Right cardiac atrium (tissue), 5 donors: ENCODE measurements at regions not wholly inside any gene's neighbourhood (a gene's known extent, or its start where the extent isn't known, plus 50 kb on each side); places are given as distances from the start of the nearest gene placed in this dataset.

Source experiments
- ATAC-seq, 2 donors: fragments of 200-7000 bp; cut with Tn5 transposase; one replicate each; pipeline versions ENCODE4 v1.8.0 to v1.9.1; 2020; ENCODE audit warnings: moderate library complexity in 2 of 2, mild to moderate bottlenecking in 1 of 2
- DNase-seq, 3 donors: peaks; one replicate each; pipeline ENCODE4 v3.0.0-alpha.2; 2020
- H3K27ac ChIP-seq: one replicate; pipeline ENCODE4 v1.5.1; 2013; ENCODE audit warnings: mild to moderate bottlenecking, low read length, control low read depth, moderate library complexity
- H3K27me3 ChIP-seq: one replicate; pipeline ENCODE4 v1.6.1; 2013; ENCODE audit not compliant: control insufficient read depth, insufficient read depth
- H3K4me1 ChIP-seq: one replicate; pipeline ENCODE4 v1.6.1; 2013; ENCODE audit warnings: low read length; ENCODE audit not compliant: control insufficient read depth, insufficient read depth
- H3K4me3 ChIP-seq: one replicate; pipeline ENCODE4 v1.5.1; 2013; ENCODE audit warnings: low read length, control low read depth
- H3K9me3 ChIP-seq: one replicate; pipeline ENCODE4 v1.6.1; 2013; ENCODE audit warnings: low read length; ENCODE audit not compliant: control insufficient read depth
- WGBS: extraction: QIAGEN DNeasy Blood & Tissue Kit; methylation state at CpG from one replicate; pipeline ENCODE4 v1.1.7; 2013; 5-methylcytosine and 5-hydroxymethylcytosine counted together
- intact Hi-C, 4 donors: fragments of 100-400 bp; cut with DNase I; formaldehyde crosslinking; loops; one replicate each; pipeline versions ENCODE4 v1.11.0 to v1.14.0; 2022 to 2023
- donor health status: healthy with polysubstance abuse.
- donor health status: DM: no; HTN: yes; CAD: no.
- donor health status: DM: no; HTN: no; CAD: no.
- donor health status: DM: no; HTN: yes; CAD: no; lungs with severe emphysema.
- donor health status: DM: yes; HTN: yes; CAD: no.

GRCh38 chr2:237171396-237171795 is 85.7 kb downstream of the COPS8 start:
- DNase-seq = no peak
- peak overlapping the region; percentile 83 for H3K27ac ChIP-seq
- H3K9me3 ChIP-seq = no peaks in the 10 kb centered on the region
- ATAC-seq = peak; percentile 86 to 92
- 37% methylated on average over 8 of the region's 8 CpGs for WGBS
- intact Hi-C loops = loop anchor here in 1 of 4 donors (5.0 kb wide), 1 partner anchor 241 kb away; the partner anchor contains the start of gene COL6A3
- H3K4me3 ChIP-seq = no peak overlapping the region
- no peaks in the 10 kb centered on the region for H3K4me1 ChIP-seq
- no peaks in the 10 kb centered on the region for H3K27me3 ChIP-seq

- 58% methylated on average over 4 of the region's 4 CpGs for WGBS
- Histone ChIP-seq H3K27ac (no peak overlapping the region), H3K4me3 (no peak overlapping the region), H3K4me1 (no peaks in the 10 kb centered on the region), H3K27me3 (no peaks in the 10 kb centered on the region), H3K9me3 (no peaks in the 10 kb centered on the region)
- intact Hi-C loops = loop anchor here in 1 of 4 donors (5.0 kb wide), 1 partner anchor 240 kb away; the partner anchor contains the start of gene COL6A3
- no peak for DNase-seq
- ATAC-seq = no peak
Observed at GRCh38 chr2:237171881-237172280, 86.2 kb downstream of the COPS8 start.

GRCh38 chr2:237177052-237177451 is 91.4 kb downstream of the COPS8 start:
- intact Hi-C loops = no loop called here
- Histone ChIP-seq H3K9me3 (no peaks in the 10 kb centered on the region), H3K27ac (no peak overlapping the region), H3K4me1 (no peaks in the 10 kb centered on the region), H3K27me3 (no peaks in the 10 kb centered on the region), H3K4me3 (no peak overlapping the region)
- WGBS = 94% methylated on average over 1 of the region's 1 CpG
- no peak for DNase-seq
- ATAC-seq = no peak

GRCh38 chr2:237177986-237178385 is 92.3 kb downstream of the COPS8 start:
- Histone ChIP-seq H3K27me3 (no peaks in the 10 kb centered on the region), H3K27ac (no peak overlapping the region), H3K9me3 (no peaks in the 10 kb centered on the region), H3K4me1 (no peaks in the 10 kb centered on the region), H3K4me3 (no peak overlapping the region)
- no peak for DNase-seq
- no peak for ATAC-seq
- intact Hi-C loops = no loop called here
- 90% methylated on average over 2 of the region's 2 CpGs for WGBS

GRCh38 chr2:237178396-237178795 is 92.7 kb downstream of the COPS8 start:
- intact Hi-C loops = no loop called here
- Histone ChIP-seq H3K9me3 (no peaks in the 10 kb centered on the region), H3K27me3 (no peaks in the 10 kb centered on the region), H3K27ac (no peak overlapping the region), H3K4me3 (no peak overlapping the region), H3K4me1 (no peaks in the 10 kb centered on the region)
- ATAC-seq (no peak), DNase-seq (no peak)
- WGBS = 87% methylated on average over 6 of the region's 6 CpGs

- no peak for DNase-seq
- Histone ChIP-seq H3K27me3 (no peaks in the 10 kb centered on the region), H3K4me1 (no peaks in the 10 kb centered on the region), H3K4me3 (no peak overlapping the region), H3K9me3 (no peaks in the 10 kb centered on the region), H3K27ac (no peak overlapping the region)
- ATAC-seq = no peak
- WGBS = 96% methylated on average over 5 of the region's 5 CpGs
- intact Hi-C loops = no loop called here
Observed at GRCh38 chr2:237179161-237179560, 93.5 kb downstream of the COPS8 start.

GRCh38 chr2:237180187-237180586 is 94.5 kb downstream of the COPS8 start:
- DNase-seq = peak in 1 of 3 donors; percentile 72
- ATAC-seq = peak; percentile 61 to 73
- WGBS = 62% methylated on average over 5 of the region's 5 CpGs
- Histone ChIP-seq H3K27ac (no peak overlapping the region), H3K4me3 (no peak overlapping the region), H3K27me3 (no peaks in the 10 kb centered on the region), H3K4me1 (no peaks in the 10 kb centered on the region), H3K9me3 (no peaks in the 10 kb centered on the region)
- intact Hi-C loops = no loop called here

- ATAC-seq = peak; percentile 58 to 64
- Histone ChIP-seq H3K27me3 (no peaks in the 10 kb centered on the region), H3K27ac (no peak overlapping the region), H3K4me1 (no peaks in the 10 kb centered on the region), H3K4me3 (no peak overlapping the region), H3K9me3 (no peaks in the 10 kb centered on the region)
- 90% methylated on average over 2 of the region's 2 CpGs for WGBS
- peak; percentile 60 to 82 (median 67) for DNase-seq
- intact Hi-C loops = no loop called here
Observed at GRCh38 chr2:237180987-237181386, 95.3 kb downstream of the COPS8 start.

GRCh38 chr2:237181844-237182243 is 96.2 kb downstream of the COPS8 start:
- no peaks in the 10 kb centered on the region for H3K27me3 ChIP-seq

GRCh38 chr2:237182422-237183123 is 96.9 kb downstream of the COPS8 start:
- intact Hi-C loops = no loop called here
- H3K4me3 ChIP-seq = no peak overlapping the region
- H3K4me1 ChIP-seq = no peaks in the 10 kb centered on the region
- WGBS = 85% methylated on average over 15 of the region's 15 CpGs
- no peak for DNase-seq
- H3K27ac ChIP-seq = no peak overlapping the region
- peak; percentile 77 to 79 for ATAC-seq
- no peaks in the 10 kb centered on the region for H3K27me3 ChIP-seq
- no peaks in the 10 kb centered on the region for H3K9me3 ChIP-seq

More at GRCh38 chr2:237181844-237182243, 96.2 kb downstream of the COPS8 start:
- WGBS = 50% methylated on average over 4 of the region's 4 CpGs
- ATAC-seq (peak; percentile 39 to 77), DNase-seq (no peak)
- Histone ChIP-seq H3K4me1 (no peaks in the 10 kb centered on the region), H3K4me3 (no peak overlapping the region), H3K9me3 (no peaks in the 10 kb centered on the region), H3K27ac (no peak overlapping the region)
- intact Hi-C loops = no loop called here

- intact Hi-C loops = no loop called here
- H3K4me1 ChIP-seq = no peaks in the 10 kb centered on the region
- no peak for DNase-seq
- H3K27me3 ChIP-seq = no peaks in the 10 kb centered on the region
- H3K4me3 ChIP-seq = no peak overlapping the region
- H3K9me3 ChIP-seq = no peaks in the 10 kb centered on the region
- no peak overlapping the region for H3K27ac ChIP-seq
- 78% methylated on average over 14 of the region's 14 CpGs for WGBS
- ATAC-seq = no peak
Observed at GRCh38 chr2:237184192-237184918, 98.7 kb downstream of the COPS8 start.
